PC-9 (cell line): ENCODE measurements at regions not wholly inside any gene's neighbourhood (a gene's known extent, or its start where the extent isn't known, plus 50 kb on each side); places are given as distances from the start of the nearest gene placed in this dataset.

Experiments used
- BruUV-seq: library from RNA; stranded (reverse); fragments of 400-500 nt; replicated peaks from 2 replicates; lab custom pipeline; 2021; lab: Mats Ljungman, UMichigan
- CTCF ChIA-PET: fragments of 300-600 bp; sonication (Branson Sonifier 250); formaldehyde crosslinking; loops from one replicate; lab custom pipeline; 2022; ENCODE audit warnings: antibody characterized with exemption; lab: Charles Lee
- POLR2A ChIA-PET: fragments of 300-600 bp; sonication (Branson Sonifier 250); formaldehyde crosslinking; loops from one replicate; lab custom pipeline; 2022; ENCODE audit warnings: antibody characterized with exemption; ENCODE audit not compliant: unreplicated experiment; lab: Charles Lee
- DNase-seq, 2 experiments: peaks; one replicate each; pipeline versions ENCODE4 v3.0.0 to v3.0.0-alpha.2; 2015 to 2022; ENCODE audit warnings: mixed read lengths in 1 of 2
- H2AFZ ChIP-seq: fragments of 200-600 bp; sonication (generic); 2 replicates; pipeline ENCODE4 v1.8.1; 2017; ENCODE audit warnings: antibody characterized with exemption
- H3F3A ChIP-seq: fragments of 200-600 bp; sonication (generic); 2 replicates; pipeline ENCODE4 v1.8.1; 2017; ENCODE audit warnings: antibody characterized with exemption, mild to moderate bottlenecking, low read depth; ENCODE audit not compliant: insufficient read depth
- H3K27ac ChIP-seq: fragments of 200-600 bp; sonication (generic); 2 replicates; pipeline ENCODE4 v1.6.1; 2016; ENCODE audit warnings: mixed run types
- H3K27me3 ChIP-seq: fragments of 200-600 bp; sonication (generic); 2 replicates; pipeline ENCODE4 v1.6.1; 2016; ENCODE audit warnings: low read depth, mixed run types; ENCODE audit not compliant: insufficient read depth
- H3K36me3 ChIP-seq: fragments of 200-600 bp; sonication (generic); 2 replicates; pipeline ENCODE4 v1.6.1; 2016; ENCODE audit warnings: low read depth, mixed run types
- H3K4me1 ChIP-seq: fragments of 200-600 bp; sonication (generic); replicated peaks from 2 replicates; pipeline ENCODE4 v1.6.1; 2016; ENCODE audit warnings: mixed run types; ENCODE audit not compliant: insufficient read depth
- H3K4me2 ChIP-seq: fragments of 200-600 bp; sonication (generic); 2 replicates; pipeline ENCODE4 v1.6.1; 2017; ENCODE audit warnings: mixed run types
- H3K4me3 ChIP-seq: fragments of 200-600 bp; sonication (generic); 2 replicates; pipeline ENCODE4 v1.6.1; 2016; ENCODE audit warnings: mixed run types
- H3K79me2 ChIP-seq: fragments of 200-600 bp; sonication (generic); 2 replicates; pipeline ENCODE4 v1.6.1; 2017; ENCODE audit warnings: low read depth, mixed run types
- H3K9me2 ChIP-seq: fragments of 200-600 bp; sonication (generic); 2 replicates; pipeline ENCODE4 v1.8.1; 2017; ENCODE audit warnings: mild to moderate bottlenecking; ENCODE audit not compliant: insufficient read depth
- H3K9me3 ChIP-seq: fragments of 200-600 bp; sonication (generic); 2 replicates; pipeline ENCODE4 v1.8.1; 2016; ENCODE audit warnings: low read depth; ENCODE audit not compliant: insufficient read depth
- H4K20me1 ChIP-seq: fragments of 200-600 bp; sonication (generic); 2 replicates; pipeline ENCODE4 v1.8.1; 2017; ENCODE audit not compliant: insufficient read depth
- EZH2 ChIP-seq: fragments of 200-600 bp; sonication (generic); IDR thresholded peaks from 2 replicates; pipeline ENCODE4 v1.8.0; 2017; ENCODE audit warnings: antibody characterized with exemption, low read depth
- intact Hi-C: fragments of 100-400 bp; cut with micrococcal nuclease; formaldehyde crosslinking; loops from one replicate; pipeline ENCODE4 v1.10.0; 2022; ENCODE audit not compliant: unreplicated experiment
- TF ChIP-seq, protein P1 (sequence below): fragments of 200-600 bp; sonication (generic); conservative IDR thresholded peaks from 2 replicates; pipeline ENCODE4 v1.6.1; 2017; ENCODE audit warnings: mixed run types, antibody characterized with exemption, mild to moderate bottlenecking, moderate library complexity

DNA sequence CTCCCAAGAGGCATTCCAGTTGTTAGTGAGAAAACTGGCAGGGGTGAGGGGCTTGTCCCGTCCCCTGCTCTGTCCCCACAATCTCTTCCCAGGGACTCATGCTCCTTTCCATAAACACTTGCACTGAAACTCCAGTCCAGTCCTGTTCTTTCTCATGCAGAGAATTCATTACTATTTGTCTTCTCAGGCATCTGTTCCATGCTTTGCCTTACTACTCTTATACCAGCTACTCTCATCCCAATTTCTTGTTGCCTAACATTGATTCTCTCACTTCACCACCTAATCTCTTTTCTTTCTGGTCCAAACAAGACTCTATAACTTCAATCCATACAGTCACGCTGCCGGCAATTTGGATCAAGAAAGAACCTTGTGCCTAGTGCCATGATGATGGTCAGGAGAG is 97.1 kb upstream of the VEGFC start:
- Histone ChIP-seq H3K4me3 (no peak overlapping the region), H2AFZ (no peak overlapping the region), H4K20me1 (no peaks in the 10 kb centered on the region), H3K9me3 (no peaks in the 10 kb centered on the region), H3K4me1 (no peaks in the 10 kb centered on the region), H3K36me3 (no peaks in the 10 kb centered on the region), H3K27ac (no peak overlapping the region), H3F3A (no peaks in the 10 kb centered on the region), H3K9me2 (no peaks in the 10 kb centered on the region), H3K4me2 (no peak overlapping the region), H3K27me3 (no peaks in the 10 kb centered on the region), H3K79me2 (no peaks in the 10 kb centered on the region)
- POLR2A ChIA-PET = no interaction called here
- CTCF ChIA-PET = no interaction called here
- no TSS peak for BruUV-seq
- no peak for DNase-seq
- intact Hi-C loops = no loop called here
- TF ChIP-seq, protein P1, sequence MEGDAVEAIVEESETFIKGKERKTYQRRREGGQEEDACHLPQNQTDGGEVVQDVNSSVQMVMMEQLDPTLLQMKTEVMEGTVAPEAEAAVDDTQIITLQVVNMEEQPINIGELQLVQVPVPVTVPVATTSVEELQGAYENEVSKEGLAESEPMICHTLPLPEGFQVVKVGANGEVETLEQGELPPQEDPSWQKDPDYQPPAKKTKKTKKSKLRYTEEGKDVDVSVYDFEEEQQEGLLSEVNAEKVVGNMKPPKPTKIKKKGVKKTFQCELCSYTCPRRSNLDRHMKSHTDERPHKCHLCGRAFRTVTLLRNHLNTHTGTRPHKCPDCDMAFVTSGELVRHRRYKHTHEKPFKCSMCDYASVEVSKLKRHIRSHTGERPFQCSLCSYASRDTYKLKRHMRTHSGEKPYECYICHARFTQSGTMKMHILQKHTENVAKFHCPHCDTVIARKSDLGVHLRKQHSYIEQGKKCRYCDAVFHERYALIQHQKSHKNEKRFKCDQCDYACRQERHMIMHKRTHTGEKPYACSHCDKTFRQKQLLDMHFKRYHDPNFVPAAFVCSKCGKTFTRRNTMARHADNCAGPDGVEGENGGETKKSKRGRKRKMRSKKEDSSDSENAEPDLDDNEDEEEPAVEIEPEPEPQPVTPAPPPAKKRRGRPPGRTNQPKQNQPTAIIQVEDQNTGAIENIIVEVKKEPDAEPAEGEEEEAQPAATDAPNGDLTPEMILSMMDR = no peak
- TF ChIP-seq EZH2 = no peak

- intact Hi-C loops = no loop called here
- TF ChIP-seq, protein P1 = no peak
- no peak for TF ChIP-seq EZH2
- H3K36me3 ChIP-seq = no peaks in the 10 kb centered on the region
- H3K9me3 ChIP-seq = no peaks in the 10 kb centered on the region
- no peaks in the 10 kb centered on the region for H3K79me2 ChIP-seq
- no peak overlapping the region for H3K4me3 ChIP-seq
- BruUV-seq = no TSS peak
- no peaks in the 10 kb centered on the region for H3K9me2 ChIP-seq
- no peaks in the 10 kb centered on the region for H4K20me1 ChIP-seq
- H3K27me3 ChIP-seq = no peaks in the 10 kb centered on the region
- no peaks in the 10 kb centered on the region for H3F3A ChIP-seq
- H3K4me1 ChIP-seq = no peaks in the 10 kb centered on the region
- no peak for DNase-seq
- no peak overlapping the region for H2AFZ ChIP-seq
- H3K4me2 ChIP-seq = no peak overlapping the region
- ChIA-PET CTCF (no interaction called here), POLR2A (no interaction called here)
- H3K27ac ChIP-seq = no peak overlapping the region
Measured at GRCh38 chr4:176894498-176894897, 101.8 kb upstream of the VEGFC start.

DNA sequence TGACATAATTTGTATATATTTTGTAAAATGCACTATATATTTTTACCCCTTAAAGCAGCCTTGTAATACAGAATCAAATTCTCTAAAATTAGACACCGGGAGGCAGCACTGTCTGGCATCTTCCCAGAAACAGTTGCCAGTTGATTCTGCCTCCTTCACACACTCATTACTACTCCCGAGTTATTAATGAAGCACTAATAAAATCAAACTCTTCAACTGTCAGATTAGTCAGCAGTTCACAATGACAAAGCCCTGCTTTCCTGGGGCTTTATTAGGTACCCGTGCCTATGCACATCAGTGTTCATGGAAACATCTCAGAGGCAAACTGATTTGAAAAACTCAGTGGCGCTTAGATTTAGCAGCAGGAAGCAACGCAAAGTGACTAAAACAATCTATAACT is 103.5 kb upstream of the VEGFC start:
- no peak overlapping the region for H3K4me2 ChIP-seq
- intact Hi-C loops = no loop called here
- H4K20me1 ChIP-seq = no peaks in the 10 kb centered on the region
- DNase-seq = no peak
- no peaks in the 10 kb centered on the region for H3K27me3 ChIP-seq
- no peak overlapping the region for H3K4me3 ChIP-seq
- H3K27ac ChIP-seq = no peak overlapping the region
- H3K4me1 ChIP-seq = no peaks in the 10 kb centered on the region
- H3F3A ChIP-seq = no peaks in the 10 kb centered on the region
- CTCF ChIA-PET = no interaction called here
- H2AFZ ChIP-seq = no peak overlapping the region
- POLR2A ChIA-PET = no interaction called here
- no TSS peak for BruUV-seq
- no peaks in the 10 kb centered on the region for H3K36me3 ChIP-seq
- H3K79me2 ChIP-seq = no peaks in the 10 kb centered on the region
- H3K9me3 ChIP-seq = no peaks in the 10 kb centered on the region
- TF ChIP-seq EZH2 = no peak
- TF ChIP-seq, protein P1 = no peak
- H3K9me2 ChIP-seq = no peaks in the 10 kb centered on the region
